T-helper 2 cell treated with Interferon-gamma antibody and Interleukin-4, amounts not matched to agents 5 μg/mL and 100 μg/mL, for 36 hours (primary cell): ENCODE measurements at regions not wholly inside any gene's neighbourhood (a gene's known extent, or its start where the extent isn't known, plus 50 kb on each side); places are given as distances from the start of the nearest gene placed in this dataset.

Experiments
- DNase-seq: peaks from one replicate; pipeline ENCODE4 v3.0.0; 2021; ENCODE audit warnings: low spot score
- H3K27ac Mint-ChIP-seq: one replicate; pipeline ENCODE4 v1.8.0; 2021; ENCODE audit warnings: mild to moderate bottlenecking, mixed read lengths
- H3K27me3 Mint-ChIP-seq: one replicate; pipeline ENCODE4 v1.8.0; 2021; ENCODE audit warnings: low read depth, mixed read lengths
- H3K36me3 Mint-ChIP-seq: one replicate; pipeline ENCODE4 v1.8.0; 2021; ENCODE audit warnings: low read depth, mixed read lengths
- H3K4me1 Mint-ChIP-seq: one replicate; pipeline ENCODE4 v1.8.0; 2021; ENCODE audit warnings: low read depth, mixed read lengths
- H3K4me3 Mint-ChIP-seq: one replicate; pipeline ENCODE4 v1.8.0; 2022; ENCODE audit warnings: mild to moderate bottlenecking, moderate library complexity, mixed read lengths
- H3K9me3 Mint-ChIP-seq: one replicate; pipeline ENCODE4 v1.8.0; 2021; ENCODE audit warnings: mixed read lengths

- Mint-ChIP-seq H3K36me3 (no peaks in the 10 kb centered on the region), H3K9me3 (no peaks in the 10 kb centered on the region), H3K4me3 (no peak overlapping the region), H3K27me3 (no peaks in the 10 kb centered on the region), H3K27ac (no peak overlapping the region), H3K4me1 (no peaks in the 10 kb centered on the region)
- DNase-seq = no peak
Measured at GRCh38 chr5:101424530-101425175, 521.6 kb upstream of the ST8SIA4 start.

GRCh38 chr5:101418713-101419118 lies 515.6 kb upstream of the ST8SIA4 start:
- Mint-ChIP-seq H3K27ac (no peak overlapping the region), H3K27me3 (no peaks in the 10 kb centered on the region), H3K9me3 (no peaks in the 10 kb centered on the region), H3K4me1 (no peaks in the 10 kb centered on the region), H3K36me3 (no peaks in the 10 kb centered on the region), H3K4me3 (no peak overlapping the region)
- no peak for DNase-seq

GRCh38 chr5:101404531-101404930 lies 501.4 kb upstream of the ST8SIA4 start:
- H3K27me3 Mint-ChIP-seq = no peaks in the 10 kb centered on the region
- H3K36me3 Mint-ChIP-seq = no peaks in the 10 kb centered on the region
- no peak overlapping the region for H3K27ac Mint-ChIP-seq
- no peaks in the 10 kb centered on the region for H3K4me1 Mint-ChIP-seq
- H3K9me3 Mint-ChIP-seq = no peaks in the 10 kb centered on the region
- DNase-seq = no peak
- H3K4me3 Mint-ChIP-seq = no peak overlapping the region

- Mint-ChIP-seq H3K27ac (no peak overlapping the region), H3K9me3 (no peaks in the 10 kb centered on the region), H3K36me3 (no peaks in the 10 kb centered on the region), H3K27me3 (no peaks in the 10 kb centered on the region), H3K4me1 (no peaks in the 10 kb centered on the region), H3K4me3 (no peak overlapping the region)
- no peak for DNase-seq
Measured at GRCh38 chr5:101393795-101394450, 490.8 kb upstream of the ST8SIA4 start.

- no peaks in the 10 kb centered on the region for H3K27me3 Mint-ChIP-seq
- H3K4me3 Mint-ChIP-seq = no peak overlapping the region
- no peaks in the 10 kb centered on the region for H3K4me1 Mint-ChIP-seq
- no peak overlapping the region for H3K27ac Mint-ChIP-seq
- H3K9me3 Mint-ChIP-seq = no peaks in the 10 kb centered on the region
- no peak for DNase-seq
- H3K36me3 Mint-ChIP-seq = no peaks in the 10 kb centered on the region
Measured at GRCh38 chr5:101390151-101390908, 487.2 kb upstream of the ST8SIA4 start.

- Mint-ChIP-seq H3K36me3 (no peaks in the 10 kb centered on the region), H3K9me3 (no peaks in the 10 kb centered on the region), H3K4me3 (no peak overlapping the region), H3K27ac (no peak overlapping the region), H3K4me1 (no peaks in the 10 kb centered on the region), H3K27me3 (no peaks in the 10 kb centered on the region)
- no peak for DNase-seq
Measured at GRCh38 chr5:101385276-101385675, 482.2 kb upstream of the ST8SIA4 start.

GRCh38 chr5:101370181-101370580 lies 467.1 kb upstream of the ST8SIA4 start:
- Mint-ChIP-seq H3K27me3 (no peaks in the 10 kb centered on the region), H3K4me1 (no peaks in the 10 kb centered on the region), H3K9me3 (no peaks in the 10 kb centered on the region), H3K4me3 (no peak overlapping the region), H3K36me3 (no peaks in the 10 kb centered on the region), H3K27ac (no peak overlapping the region)
- DNase-seq = no peak

GRCh38 chr5:101364469-101364868 lies 461.4 kb upstream of the ST8SIA4 start:
- H3K36me3 Mint-ChIP-seq = no peaks in the 10 kb centered on the region
- no peaks in the 10 kb centered on the region for H3K9me3 Mint-ChIP-seq
- H3K27me3 Mint-ChIP-seq = no peaks in the 10 kb centered on the region
- no peak overlapping the region for H3K27ac Mint-ChIP-seq
- H3K4me1 Mint-ChIP-seq = no peaks in the 10 kb centered on the region
- no peak overlapping the region for H3K4me3 Mint-ChIP-seq
- no peak for DNase-seq

GRCh38 chr5:101362067-101362466 lies 459.0 kb upstream of the ST8SIA4 start:
- Mint-ChIP-seq H3K9me3 (no peaks in the 10 kb centered on the region), H3K36me3 (no peaks in the 10 kb centered on the region), H3K4me3 (no peak overlapping the region), H3K27me3 (no peaks in the 10 kb centered on the region), H3K27ac (no peak overlapping the region), H3K4me1 (no peaks in the 10 kb centered on the region)
- DNase-seq = no peak

- Mint-ChIP-seq H3K4me3 (no peak overlapping the region), H3K27me3 (no peaks in the 10 kb centered on the region), H3K4me1 (no peaks in the 10 kb centered on the region), H3K36me3 (no peaks in the 10 kb centered on the region), H3K27ac (no peak overlapping the region), H3K9me3 (peaks cover 5% of the 10 kb centered on the region)
- DNase-seq = no peak
Measured at GRCh38 chr5:101346906-101347305, 443.8 kb upstream of the ST8SIA4 start.

GRCh38 chr5:101346447-101346846 lies 443.4 kb upstream of the ST8SIA4 start:
- Mint-ChIP-seq H3K4me3 (no peak overlapping the region), H3K27ac (no peak overlapping the region), H3K36me3 (no peaks in the 10 kb centered on the region), H3K9me3 (peaks cover 5% of the 10 kb centered on the region), H3K27me3 (no peaks in the 10 kb centered on the region), H3K4me1 (no peaks in the 10 kb centered on the region)
- DNase-seq = no peak

GRCh38 chr5:101338226-101338625 lies 435.1 kb upstream of the ST8SIA4 start:
- H3K27me3 Mint-ChIP-seq = no peaks in the 10 kb centered on the region

GRCh38 chr5:101327816-101328215 lies 424.7 kb upstream of the ST8SIA4 start:
- no peak overlapping the region for H3K4me3 Mint-ChIP-seq
- no peak overlapping the region for H3K27ac Mint-ChIP-seq
- H3K36me3 Mint-ChIP-seq = no peaks in the 10 kb centered on the region
- H3K27me3 Mint-ChIP-seq = no peaks in the 10 kb centered on the region
- no peak for DNase-seq
- no peaks in the 10 kb centered on the region for H3K4me1 Mint-ChIP-seq
- H3K9me3 Mint-ChIP-seq = no peaks in the 10 kb centered on the region

More at GRCh38 chr5:101338226-101338625, 435.1 kb upstream of the ST8SIA4 start:
- no peaks in the 10 kb centered on the region for H3K9me3 Mint-ChIP-seq
- H3K36me3 Mint-ChIP-seq = no peaks in the 10 kb centered on the region
- H3K4me1 Mint-ChIP-seq = no peaks in the 10 kb centered on the region
- no peak for DNase-seq
- H3K4me3 Mint-ChIP-seq = no peak overlapping the region
- no peak overlapping the region for H3K27ac Mint-ChIP-seq

- DNase-seq = no peak
- no peak overlapping the region for H3K27ac Mint-ChIP-seq
- H3K4me1 Mint-ChIP-seq = no peaks in the 10 kb centered on the region
- H3K36me3 Mint-ChIP-seq = no peaks in the 10 kb centered on the region
- no peaks in the 10 kb centered on the region for H3K9me3 Mint-ChIP-seq
- H3K27me3 Mint-ChIP-seq = no peaks in the 10 kb centered on the region
- H3K4me3 Mint-ChIP-seq = no peak overlapping the region
Measured at GRCh38 chr5:101326766-101327165, 423.7 kb upstream of the ST8SIA4 start.
